OCI-LY7 (cell line): ENCODE measurements at regions not wholly inside any gene's neighbourhood (a gene's known extent, or its start where the extent isn't known, plus 50 kb on each side); places are given as distances from the start of the nearest gene placed in this dataset.

Experiments used
- BruUV-seq: library from RNA; stranded (reverse); fragments of 400-500 nt; replicated peaks from 2 replicates; lab custom pipeline; 2021; lab: Mats Ljungman, UMichigan
- CTCF ChIA-PET: fragments of 300-600 bp; sonication (Branson Sonifier 250); formaldehyde crosslinking; loops from one replicate; lab custom pipeline; 2022; ENCODE audit warnings: antibody characterized with exemption; ENCODE audit not compliant: unreplicated experiment; lab: Charles Lee
- POLR2A ChIA-PET: fragments of 300-600 bp; sonication (Branson Sonifier 250); formaldehyde crosslinking; loops from one replicate; lab custom pipeline; 2022; ENCODE audit warnings: antibody characterized with exemption; lab: Charles Lee
- DNase-seq: peaks from one replicate; pipeline ENCODE4 v3.0.0-alpha.2; 2015; ENCODE audit warnings: low spot score
- H2AFZ ChIP-seq: fragments of 200-600 bp; sonication (generic), shearing (Covaris generic); 2 replicates; pipeline ENCODE4 v1.6.1; 2014; ENCODE audit warnings: mild to moderate bottlenecking, antibody characterized with exemption, low read length, moderate library complexity
- H3K27ac ChIP-seq: fragments of 200-600 bp; sonication (generic); 2 replicates; pipeline ENCODE4 v1.5.1; 2014; ENCODE audit warnings: mixed run types, low read depth, mild to moderate bottlenecking, moderate library complexity, low read length, inconsistent platforms; ENCODE audit not compliant: poor library complexity, severe bottlenecking
- H3K36me3 ChIP-seq: fragments of 200-600 bp; sonication (generic); 2 replicates; pipeline ENCODE4 v1.6.1; 2014; ENCODE audit warnings: mild to moderate bottlenecking, antibody characterized with exemption, low read length, moderate library complexity, mixed read lengths; ENCODE audit not compliant: insufficient read depth
- H3K4me1 ChIP-seq: fragments of 200-600 bp; sonication (generic); 2 replicates; pipeline ENCODE4 v1.5.1; 2014; ENCODE audit warnings: mild to moderate bottlenecking, low read length; ENCODE audit not compliant: insufficient read depth, poor library complexity, severe bottlenecking
- H3K4me2 ChIP-seq: fragments of 200-600 bp; sonication (generic); 2 replicates; pipeline ENCODE4 v1.6.1; 2014; ENCODE audit warnings: mild to moderate bottlenecking, low read length
- H3K4me3 ChIP-seq: fragments of 200-600 bp; sonication (generic); 2 replicates; pipeline ENCODE4 v1.5.1; 2014; ENCODE audit warnings: mild to moderate bottlenecking, low read depth, low read length; ENCODE audit not compliant: poor library complexity, severe bottlenecking
- H3K79me2 ChIP-seq: fragments of 200-600 bp; sonication (generic); 2 replicates; pipeline ENCODE4 v1.6.1; 2016; ENCODE audit warnings: low read depth, mild to moderate bottlenecking, low read length, moderate library complexity, mixed read lengths; ENCODE audit not compliant: insufficient read depth
- H3K9me2 ChIP-seq: fragments of 200-600 bp; sonication (generic); 2 replicates; pipeline ENCODE4 v1.6.1; 2016; ENCODE audit warnings: mild to moderate bottlenecking, low read length, mixed read lengths; ENCODE audit not compliant: insufficient read depth
- H3K9me3 ChIP-seq: fragments of 200-600 bp; sonication (generic); 2 replicates; pipeline ENCODE4 v1.6.1; 2014; ENCODE audit warnings: mild to moderate bottlenecking, mixed run types, low read length, mixed read lengths
- H4K20me1 ChIP-seq: fragments of 200-600 bp; sonication (generic); 2 replicates; pipeline ENCODE4 v1.6.1; 2014; ENCODE audit warnings: mild to moderate bottlenecking, antibody characterized with exemption, low read length, moderate library complexity, mixed read lengths; ENCODE audit not compliant: insufficient read depth
- CTCF ChIP-seq: fragments of 200-600 bp; sonication (generic); conservative IDR thresholded peaks from 2 replicates; pipeline ENCODE4 v1.5.1; 2014; ENCODE audit warnings: mild to moderate bottlenecking, antibody characterized with exemption, low read length, moderate library complexity, mixed read lengths
- EZH2phosphoT487 ChIP-seq: fragments of 200-600 bp; sonication (generic); IDR thresholded peaks from 2 replicates; pipeline ENCODE4 v1.6.1; 2018; ENCODE audit warnings: low read depth, borderline replicate concordance, mild to moderate bottlenecking, mixed run types, antibody characterized with exemption, low read length, moderate library complexity, mixed read lengths
- intact Hi-C: fragments of 100-400 bp; cut with micrococcal nuclease; formaldehyde crosslinking; loops from one replicate; pipeline ENCODE4 v1.10.0; 2022; ENCODE audit not compliant: unreplicated experiment

- Histone ChIP-seq H4K20me1 (no peaks in the 10 kb centered on the region), H3K4me2 (no peak overlapping the region), H2AFZ (no peak overlapping the region), H3K36me3 (no peaks in the 10 kb centered on the region), H3K4me3 (no peak overlapping the region), H3K27ac (no peak overlapping the region), H3K9me2 (no peaks in the 10 kb centered on the region), H3K4me1 (no peaks in the 10 kb centered on the region), H3K9me3 (no peaks in the 10 kb centered on the region), H3K79me2 (no peaks in the 10 kb centered on the region)
- intact Hi-C loops = no loop called here
- ChIA-PET POLR2A (no interaction called here), CTCF (no interaction called here)
- no peak for TF ChIP-seq EZH2phosphoT487
- TF ChIP-seq CTCF = no peak
- DNase-seq = no peak
- no TSS peak for BruUV-seq
Measured at GRCh38 chr22:26883393-26883792, 226.0 kb downstream of the MIAT start.

- no peak overlapping the region for H3K4me3 ChIP-seq
- DNase-seq = no peak
- no peaks in the 10 kb centered on the region for H3K9me3 ChIP-seq
- H3K4me2 ChIP-seq = no peak overlapping the region
- CTCF ChIA-PET = no interaction called here
- no peaks in the 10 kb centered on the region for H3K9me2 ChIP-seq
- H3K27ac ChIP-seq = no peak overlapping the region
- no TSS peak for BruUV-seq
- H2AFZ ChIP-seq = no peak overlapping the region
- no peaks in the 10 kb centered on the region for H4K20me1 ChIP-seq
- no peaks in the 10 kb centered on the region for H3K4me1 ChIP-seq
- H3K36me3 ChIP-seq = no peaks in the 10 kb centered on the region
- POLR2A ChIA-PET = no interaction called here
- no peak for TF ChIP-seq CTCF
- no peak for TF ChIP-seq EZH2phosphoT487
- no peaks in the 10 kb centered on the region for H3K79me2 ChIP-seq
- intact Hi-C loops = no loop called here
Measured at GRCh38 chr22:26884921-26885320, 227.5 kb downstream of the MIAT start.

- H3K36me3 ChIP-seq = no peaks in the 10 kb centered on the region
- no TSS peak for BruUV-seq
- H3K4me3 ChIP-seq = no peak overlapping the region
- intact Hi-C loops = no loop called here
- H3K4me1 ChIP-seq = no peaks in the 10 kb centered on the region
- DNase-seq = no peak
- TF ChIP-seq EZH2phosphoT487 (no peak), CTCF (no peak)
- H3K9me2 ChIP-seq = no peaks in the 10 kb centered on the region
- H4K20me1 ChIP-seq = no peaks in the 10 kb centered on the region
- H3K4me2 ChIP-seq = no peak overlapping the region
- CTCF ChIA-PET = no interaction called here
- H3K79me2 ChIP-seq = no peaks in the 10 kb centered on the region
- no peak overlapping the region for H2AFZ ChIP-seq
- POLR2A ChIA-PET = no interaction called here
- H3K9me3 ChIP-seq = no peaks in the 10 kb centered on the region
- no peak overlapping the region for H3K27ac ChIP-seq
Measured at GRCh38 chr22:26885441-26886261, 228.3 kb downstream of the MIAT start.
